GM19099 (cell line): ENCODE measurements at regions not wholly inside any gene's neighbourhood (a gene's known extent, or its start where the extent isn't known, plus 50 kb on each side); places are given as distances from the start of the nearest gene placed in this dataset.

Source experiments
- POLR2A ChIP-seq: IDR thresholded peaks from 3 replicates; pipeline ENCODE4 v1.6.1; 2011; ENCODE audit warnings: low read depth; ENCODE audit not compliant: insufficient read length; ENCODE audit errors: extremely low read depth

DNA sequence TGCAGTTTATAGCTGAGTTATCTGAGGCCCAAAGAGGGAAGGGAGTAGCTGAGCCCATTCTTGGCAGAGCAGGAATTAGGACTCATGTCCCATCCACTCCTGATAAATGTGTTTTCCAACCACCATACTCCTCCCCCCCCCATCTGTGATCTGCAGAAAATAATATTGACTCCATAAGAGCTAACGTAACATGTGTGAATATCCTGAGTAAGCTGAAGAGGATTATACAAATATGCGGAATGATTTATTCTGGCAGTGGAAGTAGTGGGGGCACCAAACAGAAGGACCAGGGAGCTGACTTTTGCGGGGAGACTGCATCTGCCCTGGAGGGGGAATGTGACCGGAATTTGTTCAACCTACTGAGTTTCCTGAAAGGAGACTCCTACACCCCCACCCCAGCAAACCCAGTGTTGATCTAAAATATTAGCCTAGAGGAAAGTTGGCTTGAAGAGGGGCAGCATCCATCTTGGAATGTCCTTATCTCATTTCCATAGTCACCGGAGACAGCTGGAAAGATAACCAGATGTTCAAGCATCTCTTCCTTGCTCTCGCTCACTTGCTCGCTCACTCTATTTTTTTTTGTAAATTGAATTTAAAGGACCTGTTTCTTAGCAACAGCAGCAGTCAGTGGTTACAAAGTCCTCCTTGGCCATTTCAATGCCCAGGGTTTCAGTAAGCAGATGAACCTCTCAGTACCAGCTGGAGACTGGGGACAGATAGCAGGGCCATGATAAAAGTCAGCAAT lies 114.7 kb downstream of the RPS24 start:
- no peak for TF ChIP-seq POLR2A

DNA sequence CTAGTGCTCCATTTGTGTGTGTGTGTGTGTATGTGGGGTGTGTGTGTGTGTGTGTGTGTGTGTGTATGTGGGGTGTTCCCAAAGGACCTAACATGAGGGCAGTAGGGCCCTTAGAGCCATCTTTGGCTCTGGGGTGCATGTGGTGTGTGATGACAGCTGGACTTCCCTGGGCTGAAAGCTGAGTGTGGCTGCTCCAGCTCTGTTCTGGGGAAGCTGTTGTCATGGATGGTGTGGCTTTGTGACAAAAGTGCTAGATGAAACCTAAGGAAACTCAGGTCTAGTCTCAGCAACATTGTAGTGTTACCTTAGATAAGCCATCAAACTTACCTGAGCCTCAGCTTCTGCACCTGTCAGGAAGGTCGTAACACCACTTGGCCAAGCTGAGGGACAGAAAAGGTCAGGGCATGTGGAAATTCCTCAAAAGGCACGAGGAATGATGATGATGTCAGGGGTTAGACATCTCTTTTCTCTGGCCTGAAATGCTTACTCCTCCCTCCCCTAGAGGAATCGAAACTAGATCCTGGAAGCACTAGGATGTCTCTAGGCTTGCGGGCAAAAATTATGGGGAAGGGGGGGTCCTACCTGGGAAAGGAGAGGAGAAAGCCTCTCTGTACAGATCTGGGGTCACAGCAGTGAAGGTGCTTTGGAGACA lies 115.4 kb downstream of the RPS24 start:
- no peak for TF ChIP-seq POLR2A

DNA sequence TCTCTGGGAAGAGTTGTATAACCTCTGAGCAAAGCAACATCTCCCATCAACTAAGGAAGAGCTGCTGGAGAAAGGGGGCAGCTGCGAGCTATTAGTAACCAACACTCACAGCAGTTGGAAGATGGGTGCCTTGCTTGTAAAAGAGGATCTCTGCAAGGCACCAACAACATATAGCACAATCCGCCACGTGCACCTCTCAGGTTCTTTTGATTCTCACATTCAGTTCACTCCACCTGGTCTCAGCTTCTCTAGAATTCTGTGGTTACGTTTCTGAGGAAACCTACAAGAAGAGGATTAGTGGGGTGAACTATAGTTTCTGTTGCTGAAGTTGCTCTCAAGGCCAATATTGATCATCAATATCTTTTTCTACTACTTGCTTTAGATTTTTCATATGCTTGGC lies 117.1 kb downstream of the RPS24 start:
- TF ChIP-seq POLR2A, result no peak

DNA sequence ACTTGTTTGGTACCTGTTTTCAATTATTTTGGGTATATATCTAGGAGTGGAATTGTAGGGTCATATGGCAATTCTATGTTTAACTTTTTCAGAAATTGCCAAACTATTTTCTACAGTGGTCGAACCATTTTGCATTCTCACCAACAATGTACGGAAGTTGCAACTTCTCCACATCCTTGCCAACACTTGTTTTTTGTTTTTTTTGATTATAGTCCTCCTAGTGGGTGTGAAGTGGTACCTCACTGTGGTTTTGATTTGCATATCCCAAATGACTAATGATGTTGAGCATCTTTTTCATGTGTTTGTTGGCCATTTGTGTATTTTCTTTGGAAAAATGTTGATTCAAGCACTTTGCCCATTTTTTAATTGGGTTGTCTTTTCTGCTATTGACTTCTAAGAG lies 122.1 kb downstream of the RPS24 start:
- TF ChIP-seq POLR2A, result no peak

DNA sequence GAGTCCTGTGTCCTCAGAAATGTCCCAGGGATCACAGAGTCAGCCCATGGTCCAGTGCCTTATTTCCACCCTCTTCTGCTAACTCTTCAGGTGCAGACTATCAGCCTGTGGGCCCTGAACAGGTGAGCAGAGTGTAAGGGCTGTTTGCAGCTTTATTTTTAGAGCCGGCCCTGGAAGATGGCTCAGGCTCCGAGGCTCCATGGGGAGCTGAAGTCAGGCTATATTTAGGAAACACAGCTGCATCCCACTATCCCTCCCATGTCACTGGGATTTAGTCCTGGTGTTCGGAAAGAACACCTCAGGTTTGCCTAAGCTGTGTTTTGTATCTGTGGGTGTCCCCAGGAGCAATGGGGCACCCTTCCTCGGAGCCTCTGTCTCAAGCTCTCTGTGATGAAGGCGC lies 126.9 kb downstream of the RPS24 start:
- TF ChIP-seq POLR2A, result no peak

DNA sequence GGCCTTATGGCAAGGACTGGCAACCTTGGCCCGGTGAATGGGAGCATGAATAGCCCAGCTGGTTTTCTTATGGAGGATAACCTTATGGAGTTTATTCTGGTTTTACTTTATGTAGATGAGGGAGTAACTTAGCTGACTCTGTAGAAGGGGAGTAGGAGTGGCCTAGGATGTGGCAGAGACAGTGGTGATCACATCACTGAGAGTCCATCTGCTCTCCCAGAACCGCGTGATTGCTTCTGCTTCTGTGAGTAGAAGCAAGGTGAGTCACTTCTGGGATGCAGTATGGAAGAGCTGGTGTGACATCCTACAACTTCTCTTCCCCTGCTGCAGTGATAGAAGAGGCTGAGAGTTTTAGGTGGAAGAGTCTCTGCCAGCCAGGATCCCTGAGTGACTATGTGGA lies 129.2 kb downstream of the RPS24 start:
- no peak for TF ChIP-seq POLR2A

DNA sequence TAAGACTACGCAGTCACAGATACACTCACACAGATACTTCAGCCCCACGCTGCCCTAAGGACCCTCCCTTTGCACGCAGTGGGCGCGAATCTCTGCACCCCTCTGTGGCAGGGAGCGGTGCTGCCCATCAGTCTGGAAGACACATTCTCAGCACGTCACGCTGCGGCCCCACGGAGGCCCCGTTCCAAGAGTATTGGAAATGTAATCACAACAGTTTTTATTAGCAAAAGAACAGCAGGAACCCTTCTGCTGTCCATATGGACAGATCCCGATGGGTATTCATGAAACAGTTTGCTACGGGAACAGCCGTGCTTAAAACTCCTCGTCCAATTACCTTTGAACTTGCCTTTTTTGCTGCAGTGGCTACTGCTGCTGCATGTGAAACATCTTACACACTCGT lies 131.0 kb downstream of the RPS24 start:
- TF ChIP-seq POLR2A, result no peak

DNA sequence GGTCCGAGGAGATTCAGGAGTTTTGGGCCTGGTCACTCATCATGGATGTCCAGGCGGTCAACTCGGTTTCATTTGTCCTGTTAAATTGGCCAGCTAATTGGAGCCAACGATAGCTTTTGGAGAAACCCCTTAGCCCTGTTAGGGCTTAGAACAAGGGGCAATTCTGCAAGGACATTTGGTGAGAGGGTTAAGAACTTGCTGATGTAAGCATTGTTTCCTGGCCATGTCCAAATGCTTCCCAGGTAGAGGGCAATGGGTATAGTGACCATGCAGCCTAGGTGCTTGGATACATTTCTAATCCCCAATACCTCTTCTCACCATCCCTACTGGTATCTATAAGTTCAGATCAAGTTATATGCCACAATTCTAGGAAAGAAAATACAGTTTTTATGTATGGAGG lies 131.5 kb downstream of the RPS24 start:
- TF ChIP-seq POLR2A, result no peak

DNA sequence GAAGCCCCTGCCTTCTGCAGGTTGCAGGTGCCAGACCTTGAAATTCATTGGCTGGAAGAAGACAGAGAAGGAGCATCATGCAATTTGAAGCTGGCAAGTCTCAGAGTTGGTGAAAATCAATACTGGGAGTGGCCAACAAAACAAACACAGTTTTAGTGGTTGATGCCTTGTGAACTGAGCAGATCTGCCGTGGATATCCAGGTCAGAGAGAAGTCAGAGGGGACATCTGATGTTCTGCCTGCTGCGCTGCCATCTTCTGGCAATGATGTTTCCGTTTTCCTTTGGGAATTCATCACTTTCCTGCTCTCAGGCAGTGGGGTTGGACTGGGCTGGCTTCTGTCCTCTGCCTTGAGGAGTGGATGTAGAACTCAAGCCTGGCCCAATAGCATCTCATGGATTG lies 132.0 kb downstream of the RPS24 start:
- TF ChIP-seq POLR2A, result no peak

DNA sequence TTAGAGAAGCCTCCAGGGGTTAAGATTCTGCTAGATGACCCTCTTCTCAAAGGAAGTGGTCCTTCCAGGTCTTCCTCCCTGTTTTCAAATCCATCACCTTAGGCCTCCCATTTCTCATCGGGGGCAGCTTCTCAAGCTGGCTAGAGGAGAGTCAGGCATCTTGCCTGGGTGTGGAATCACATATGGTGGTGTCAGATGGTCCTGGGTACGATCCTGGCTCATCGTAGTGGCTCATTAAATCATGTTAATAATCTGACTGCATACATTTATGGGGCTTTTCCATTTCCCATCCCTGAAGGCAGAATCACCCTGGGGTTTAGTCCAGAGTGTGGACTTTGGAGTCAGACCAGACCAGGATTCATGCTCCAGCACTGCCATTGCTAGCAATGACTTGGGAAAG lies 132.6 kb downstream of the RPS24 start:
- TF ChIP-seq POLR2A, result no peak

DNA sequence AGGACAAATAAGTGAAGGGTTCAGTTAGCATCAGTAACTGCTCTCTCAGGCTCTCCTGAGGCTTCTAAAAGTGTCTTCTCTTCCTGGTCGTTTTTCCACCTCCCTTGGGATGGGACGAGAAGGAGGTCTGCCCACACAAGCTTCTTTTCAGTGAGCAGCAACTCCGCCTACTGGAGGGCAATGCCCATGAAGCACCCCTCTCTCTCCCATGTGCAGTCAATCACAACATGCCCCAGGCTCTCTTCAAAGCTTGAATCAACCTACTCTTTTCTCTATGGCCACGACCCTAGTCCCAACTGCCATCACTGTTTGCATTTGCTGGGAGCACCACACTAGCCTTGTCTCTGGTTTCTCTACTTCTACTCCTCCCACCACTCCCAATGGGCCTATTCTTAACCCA lies 135.6 kb downstream of the RPS24 start:
- no peak for TF ChIP-seq POLR2A

DNA sequence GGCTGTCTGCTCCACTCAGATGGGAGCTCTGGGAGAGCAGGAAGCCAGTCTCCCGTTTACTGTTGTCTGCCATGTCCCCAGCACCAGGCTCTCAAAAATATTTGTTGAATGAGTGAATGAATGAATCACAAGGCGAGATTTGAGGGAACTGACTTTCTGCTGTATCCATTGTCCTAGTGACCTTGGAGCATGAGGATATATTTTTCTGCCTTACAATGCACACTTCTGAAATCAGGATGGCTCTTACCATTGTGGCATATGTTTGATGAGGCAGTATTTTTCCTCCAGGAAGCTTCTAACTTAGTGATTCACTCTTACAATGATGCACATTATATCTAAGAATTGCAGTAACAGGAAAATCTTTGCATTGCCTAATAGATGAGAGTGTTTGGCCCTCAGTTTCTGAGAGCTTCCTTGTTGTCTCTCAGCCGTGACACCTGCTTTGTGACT lies 136.4 kb downstream of the RPS24 start:
- TF ChIP-seq POLR2A, result no peak

DNA sequence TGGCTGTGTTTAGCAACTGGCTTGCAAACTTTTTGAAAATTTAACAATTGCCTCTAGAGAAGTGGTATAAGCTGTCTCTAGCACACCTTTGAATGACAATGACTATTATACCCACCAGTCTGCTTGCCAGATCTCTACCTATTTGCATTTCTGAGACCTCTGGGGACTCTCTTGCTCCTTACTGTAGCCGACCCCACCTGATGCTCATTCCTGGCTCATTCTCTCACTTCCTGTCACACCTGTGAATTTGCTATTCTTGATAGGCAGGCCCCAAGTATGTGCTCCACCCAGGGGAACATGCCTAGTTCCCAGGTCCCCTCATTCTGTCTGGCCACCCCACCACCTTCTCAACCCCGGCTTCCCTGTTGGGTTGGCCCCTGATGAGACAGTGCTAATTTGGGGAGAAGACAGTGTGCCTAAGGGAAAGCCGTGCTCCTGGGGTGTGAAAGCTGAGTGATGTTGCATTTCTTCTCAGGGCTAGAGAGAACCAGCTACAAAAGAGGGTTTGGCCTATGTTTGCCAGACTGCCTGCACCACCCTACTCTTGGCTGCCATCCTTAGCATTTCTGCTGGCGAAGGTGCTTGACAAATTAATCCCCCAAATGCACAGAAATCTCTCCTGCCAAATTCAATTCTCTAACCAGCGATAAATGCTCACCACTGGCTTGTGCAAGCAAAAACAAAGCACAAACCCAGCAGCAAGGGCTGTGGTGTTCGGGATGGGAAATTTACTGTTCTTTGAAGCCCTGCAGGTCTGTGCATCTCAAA lies 138.2 kb downstream of the RPS24 start:
- TF ChIP-seq POLR2A, result no peak

DNA sequence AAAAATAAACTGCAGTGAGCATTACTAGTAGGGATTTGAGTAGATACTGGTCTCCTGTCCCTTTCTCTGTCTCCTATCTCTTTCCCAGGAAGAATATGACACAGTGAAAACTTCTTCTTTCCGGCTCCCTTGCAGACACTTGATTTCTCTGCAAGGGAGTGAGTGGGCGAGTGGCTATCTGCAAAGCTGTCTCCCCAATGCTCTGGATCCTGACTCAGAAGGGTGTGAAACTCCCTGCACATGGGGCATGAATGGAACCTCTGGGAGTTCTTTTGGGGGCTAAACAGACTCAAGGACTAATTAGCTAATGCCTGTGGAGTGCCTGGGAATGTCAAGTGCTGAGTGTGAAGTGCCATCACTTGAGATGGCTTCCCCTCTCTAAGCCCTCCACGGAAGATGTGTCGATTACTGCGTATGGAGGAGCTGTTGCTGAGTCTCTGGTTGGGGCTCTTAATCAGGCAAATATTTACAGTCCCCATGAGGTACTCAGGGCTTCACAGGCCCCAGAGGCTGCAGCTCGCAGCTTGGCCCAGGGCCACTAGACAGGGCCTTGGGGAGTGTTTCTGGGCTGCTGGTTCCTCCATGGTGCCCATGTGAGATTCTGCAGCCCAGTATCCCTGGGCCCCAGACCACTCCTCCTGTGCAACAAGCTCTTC lies 139.8 kb downstream of the RPS24 start:
- TF ChIP-seq POLR2A, result no peak

DNA sequence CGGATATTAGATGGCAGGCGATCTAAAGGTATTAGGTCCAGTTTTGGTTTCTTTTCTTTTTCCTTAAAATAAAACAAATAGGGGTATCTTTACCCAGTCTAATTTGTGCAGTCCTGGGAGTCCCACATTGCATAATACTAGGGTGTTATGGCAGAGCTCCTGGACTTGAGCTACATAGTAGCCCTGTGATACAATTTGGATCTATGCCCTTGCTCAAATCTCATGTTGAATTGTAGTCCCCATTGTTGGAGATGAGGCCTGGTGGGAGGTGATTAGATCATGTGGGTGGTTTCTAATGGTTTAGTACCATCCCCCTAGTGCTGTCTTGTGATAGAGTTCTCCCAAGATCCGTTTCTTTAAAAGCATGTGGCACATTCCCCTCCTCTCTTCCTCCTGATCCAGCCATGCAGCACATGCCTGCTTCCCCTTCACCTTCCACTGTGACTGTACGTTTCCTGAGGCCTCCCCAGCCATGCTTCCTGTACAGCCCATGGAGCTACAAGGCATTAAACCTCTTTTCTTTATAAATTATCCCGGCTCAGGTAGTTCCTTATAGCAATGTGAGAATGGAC lies 141.9 kb downstream of the RPS24 start:
- no peak for TF ChIP-seq POLR2A
